Endothelial cell of umbilical vein (primary cell): ENCODE measurements at regions not wholly inside any gene's neighbourhood (a gene's known extent, or its start where the extent isn't known, plus 50 kb on each side); places are given as distances from the start of the nearest gene placed in this dataset.

Experiments used
- BruUV-seq: library from RNA; stranded (reverse); fragments of 400-500 nt; replicated peaks from 2 replicates; lab custom pipeline; 2021; lab: Mats Ljungman, UMichigan
- CTCF ChIA-PET: fragments of 300-600, 350-600 bp; sonication (Branson Sonifier 250); formaldehyde crosslinking; loops from one replicate; lab custom pipeline; 2021; ENCODE audit warnings: antibody characterized with exemption, inconsistent platforms; lab: Charles Lee
- POLR2A ChIA-PET: fragments of 300-600, 350-600 bp; sonication (Branson Sonifier 250); formaldehyde crosslinking; loops from one replicate; lab custom pipeline; 2021; ENCODE audit warnings: antibody characterized with exemption, inconsistent platforms; lab: Charles Lee
- DNase-seq: peaks from one replicate; pipeline ENCODE4 v3.0.0-alpha.2; 2011; ENCODE audit warnings: low read depth, low spot score
- FAIRE-seq: peaks from 2 replicates; lab custom pipeline; 2011; peaks lifted over from hg19 to GRCh38; lab: Jason Lieb, UNC
- H2AFZ ChIP-seq: 2 replicates; pipeline ENCODE4 v1.6.0; 2012; ENCODE audit warnings: low read depth, low read length, control low read depth, inconsistent platforms
- H3K27ac ChIP-seq: 2 replicates; pipeline ENCODE4 v1.5.1; 2011; ENCODE audit warnings: low read depth, mild to moderate bottlenecking, control low read depth, low read length, moderate library complexity; ENCODE audit not compliant: insufficient read depth
- H3K27me3 ChIP-seq, 2 experiments: 2 replicates each; pipeline versions ENCODE4 v1.6.0 to v1.6.1; 2011; ENCODE audit warnings: low read length in 2 of 2, mixed read lengths in 1 of 2; ENCODE audit not compliant: control insufficient read depth in 2 of 2, insufficient read depth in 2 of 2
- H3K36me3 ChIP-seq, 2 experiments: 2 replicates in 1 of 2; 3 replicates in 1 of 2; pipeline ENCODE4 v1.5.1; 2011; ENCODE audit warnings: low read length in 2 of 2, mild to moderate bottlenecking in 1 of 2, moderate library complexity in 1 of 2; ENCODE audit not compliant: control insufficient read depth in 2 of 2, insufficient read depth in 2 of 2; ENCODE audit errors: extremely low read depth in 1 of 2
- H3K4me1 ChIP-seq: 3 replicates; pipeline ENCODE4 v1.5.1; 2011; ENCODE audit warnings: mild to moderate bottlenecking, low read length; ENCODE audit not compliant: control insufficient read depth, insufficient read depth; ENCODE audit errors: extremely low read depth
- H3K4me2 ChIP-seq: 2 replicates; pipeline ENCODE4 v1.6.1; 2011; ENCODE audit warnings: low read length, control low read depth, mixed read lengths; ENCODE audit not compliant: insufficient read depth
- H3K4me3 ChIP-seq, 3 experiments: fragments of 200-600 bp in 1 of 3; sonication (generic), shearing (Covaris generic) in 1 of 3; replicated peaks in 1 of 3; 2 replicates each; pipeline ENCODE4 v1.5.1; 2011 to 2016; ENCODE audit warnings: control low read depth in 3 of 3, low read length in 3 of 3, mild to moderate bottlenecking in 2 of 3, inconsistent platforms in 1 of 3, low read depth in 1 of 3, moderate library complexity in 1 of 3; ENCODE audit not compliant: insufficient read depth in 1 of 3
- H3K79me2 ChIP-seq: 2 replicates; pipeline ENCODE4 v1.6.0; 2012; ENCODE audit warnings: low read length, inconsistent platforms; ENCODE audit not compliant: control insufficient read depth, insufficient read depth
- H3K9ac ChIP-seq: replicated peaks from 2 replicates; pipeline ENCODE3; 2011; ENCODE audit warnings: low read length, control low read depth; ENCODE audit not compliant: insufficient read depth; ENCODE audit errors: extremely low read depth
- H3K9me1 ChIP-seq: replicated peaks from 3 replicates; pipeline ENCODE4 v1.6.0; 2011; ENCODE audit warnings: mild to moderate bottlenecking, low read length; ENCODE audit not compliant: control insufficient read depth, insufficient read depth; ENCODE audit errors: extremely low read depth
- H3K9me3 ChIP-seq: replicated peaks from 2 replicates; pipeline ENCODE4 v1.5.1; 2012; ENCODE audit warnings: low read length, inconsistent platforms; ENCODE audit not compliant: control insufficient read depth, insufficient read depth
- H4K20me1 ChIP-seq: replicated peaks from 2 replicates; pipeline ENCODE3; 2011; ENCODE audit warnings: mild to moderate bottlenecking, low read length; ENCODE audit not compliant: control insufficient read depth, insufficient read depth; ENCODE audit errors: extremely low read depth
- CTCF ChIP-seq, 2 donors: IDR thresholded peaks; 1 replicate in 1 of 2; 2 replicates in 1 of 2; pipeline ENCODE4 v1.5.1; 2011; ENCODE audit warnings: low read length in 2 of 2, mild to moderate bottlenecking in 2 of 2, moderate library complexity in 2 of 2, control low read depth in 1 of 2, inconsistent platforms in 1 of 2, low read depth in 1 of 2; ENCODE audit not compliant: insufficient read depth in 1 of 2; ENCODE audit errors: extremely low read depth in 1 of 2
- EZH2 ChIP-seq: IDR thresholded peaks from 2 replicates; pipeline ENCODE4 v1.6.1; 2012; ENCODE audit warnings: borderline replicate concordance, low read depth, mild to moderate bottlenecking, moderate library complexity, low read length, inconsistent platforms; ENCODE audit not compliant: severe bottlenecking
- FOS ChIP-seq: IDR thresholded peaks from 2 replicates; pipeline ENCODE4 v1.6.1; 2011; ENCODE audit warnings: mild to moderate bottlenecking, low read length, moderate library complexity, borderline replicate concordance; ENCODE audit not compliant: insufficient read depth
- GATA2 ChIP-seq: IDR thresholded peaks from 2 replicates; pipeline ENCODE4 v1.7.0; 2011; ENCODE audit warnings: low read depth, mild to moderate bottlenecking, moderate library complexity, mixed read lengths, low read length; ENCODE audit not compliant: insufficient read length, insufficient read depth
- JUN ChIP-seq: IDR thresholded peaks from 2 replicates; pipeline ENCODE4 v1.6.1; 2011; ENCODE audit warnings: borderline replicate concordance, low read depth; ENCODE audit not compliant: insufficient read length, insufficient read depth
- MAX ChIP-seq: IDR thresholded peaks from 2 replicates; pipeline ENCODE4 v1.6.1; 2011; ENCODE audit not compliant: insufficient read depth, insufficient read length
- MYC ChIP-seq: IDR thresholded peaks from one replicate; pipeline ENCODE4 v1.6.1; 2011; ENCODE audit warnings: mild to moderate bottlenecking, low read depth, low read length
- POLR2A ChIP-seq: IDR thresholded peaks from 2 replicates; pipeline ENCODE4 v1.6.1; 2012; ENCODE audit warnings: low read depth, mild to moderate bottlenecking, control low read depth, low read length
- POLR2AphosphoS5 ChIP-seq: IDR thresholded peaks from 2 replicates; pipeline ENCODE4 v1.6.1; 2012; ENCODE audit warnings: low read depth, mild to moderate bottlenecking, control low read depth, low read length, moderate library complexity; ENCODE audit not compliant: insufficient read depth
- dilution Hi-C: fragments of 300-500 bp; cut with MboI; formaldehyde crosslinking; loops from one replicate; pipeline ENCODE4 v1.15.0; 2019; ENCODE audit warnings: low sequenced_read_pairs; ENCODE audit not compliant: extremely low pct_ligation_motif_present
- intact Hi-C: fragments of 100-400 bp; cut with micrococcal nuclease; formaldehyde crosslinking; loops from one replicate; pipeline ENCODE4 v1.10.0; 2022

- intact Hi-C loops: loop anchor here (1.0 kb wide), 2 partner anchors 10 to 21 kb away; no protein-coding TSS in a partner anchor
- Histone ChIP-seq H3K79me2 (no peaks in the 10 kb centered on the region), H3K27ac (no peak overlapping the region), H3K9me1 (no peaks in the 10 kb centered on the region), H3K9ac (no peak overlapping the region), H3K27me3 (no peaks in the 10 kb centered on the region), H3K4me2 (no peak overlapping the region), H3K4me1 (peaks cover 17% of the 10 kb centered on the region), H3K4me3 (no peak overlapping the region), H2AFZ (no peak overlapping the region), H3K9me3 (no peaks in the 10 kb centered on the region), H3K36me3 (no peaks in the 10 kb centered on the region), H4K20me1 (no peaks in the 10 kb centered on the region)
- dilution Hi-C loops: no loop called here
- CTCF ChIA-PET: interaction anchor here (0.8 to 2.4 kb wide), 7 partner anchors 9 to 228 kb away, joined by 3 to 14 read pairs (median 5); no protein-coding TSS in a partner anchor
- POLR2A ChIA-PET: no interaction called here
- FAIRE-seq (no peak), DNase-seq (no peak)
- TF ChIP-seq JUN: no peak
- TF ChIP-seq POLR2AphosphoS5: no peak
- TF ChIP-seq MYC: no peak
- TF ChIP-seq MAX: no peak
- TF ChIP-seq CTCF (IDR thresholded peaks at IDR 0.05; ENCODE audit: extremely low read depth in 1 of 2, insufficient read depth in 1 of 2, low read depth in 1 of 2, low read length in 2 of 2): no peak
- no peak for TF ChIP-seq GATA2
- TF ChIP-seq EZH2: no peak
- TF ChIP-seq POLR2A: no peak
- TF ChIP-seq FOS: no peak
- BruUV-seq: no TSS peak
These were observed 89.9 kb upstream of the MEF2A start for GRCh38 chr15:99475754-99476412.
